Natural killer cell (primary cell): ENCODE measurements at regions not wholly inside any gene's neighbourhood (a gene's known extent, or its start where the extent isn't known, plus 50 kb on each side); places are given as distances from the start of the nearest gene placed in this dataset.

Experiments used
- ATAC-seq, 3 donors: fragments of 150-1000 bp in 2 of 3; fragments of 200-7000 bp in 1 of 3; cut with Tn5 transposase; 1 replicate in 1 of 3; 2 replicates in 2 of 3; pipeline ENCODE4 v1.10.0; 2021; ENCODE audit warnings: mild to moderate bottlenecking in 2 of 3, moderate library complexity in 2 of 3
- DNase-seq, 2 donors: peaks; one replicate each; pipeline versions ENCODE4 v3.0.0 to v3.0.0-alpha.2; 2013 to 2021; ENCODE audit warnings: mixed read lengths in 1 of 2
- H3K27ac ChIP-seq: one replicate; pipeline ENCODE4 v1.5.1; 2013; ENCODE audit warnings: mild to moderate bottlenecking, low read length
- H3K27me3 ChIP-seq: one replicate; pipeline ENCODE4 v1.6.1; 2013; ENCODE audit warnings: low read length; ENCODE audit not compliant: control insufficient read depth, insufficient read depth
- H3K36me3 ChIP-seq: one replicate; pipeline ENCODE4 v1.6.1; 2013; ENCODE audit warnings: low read length; ENCODE audit not compliant: control insufficient read depth, insufficient read depth
- H3K4me1 ChIP-seq: one replicate; pipeline ENCODE4 v1.6.1; 2013; ENCODE audit warnings: low read length; ENCODE audit not compliant: control insufficient read depth, insufficient read depth
- H3K4me3 ChIP-seq: one replicate; pipeline ENCODE4 v1.5.1; 2013; ENCODE audit warnings: low read length
- H3K9me3 ChIP-seq: one replicate; pipeline ENCODE4 v1.6.1; 2013; ENCODE audit warnings: low read length; ENCODE audit not compliant: control insufficient read depth, insufficient read depth
- H3K27ac Mint-ChIP-seq, 2 donors: one replicate each; pipeline ENCODE4 v1.8.0; 2022; ENCODE audit warnings: mild to moderate bottlenecking in 2 of 2, mixed read lengths in 2 of 2, moderate library complexity in 1 of 2
- H3K27me3 Mint-ChIP-seq, 2 donors: one replicate each; pipeline ENCODE4 v1.8.0; 2022; ENCODE audit warnings: low read depth in 2 of 2, mixed read lengths in 2 of 2
- H3K36me3 Mint-ChIP-seq: one replicate; pipeline ENCODE4 v1.8.0; 2022; ENCODE audit warnings: mixed read lengths
- H3K4me1 Mint-ChIP-seq, 2 donors: one replicate each; pipeline ENCODE4 v1.8.0; 2022; ENCODE audit warnings: mixed read lengths in 2 of 2
- H3K4me3 Mint-ChIP-seq: one replicate; pipeline ENCODE4 v1.8.0; 2022; ENCODE audit warnings: mild to moderate bottlenecking, moderate library complexity, mixed read lengths
- H3K9me3 Mint-ChIP-seq, 2 donors: one replicate each; pipeline ENCODE4 v1.8.0; 2022; ENCODE audit warnings: mixed read lengths in 2 of 2
- CTCF ChIP-seq: fragments of 200-600 bp; IDR thresholded peaks from one replicate; pipeline ENCODE4 v1.8.0; 2022; ENCODE audit warnings: antibody characterized with exemption
- WGBS: methylation state at CpG from one replicate; pipeline ENCODE4 v1.1.7; 2013; ENCODE audit warnings: missing lambda C conversion rate; ENCODE audit not compliant: insufficient coverage; 5-methylcytosine and 5-hydroxymethylcytosine counted together
- intact Hi-C: fragments of 100-400 bp; cut with micrococcal nuclease; formaldehyde crosslinking; loops from one replicate; pipeline ENCODE4 v1.14.2; 2022

- ATAC-seq (no peak), DNase-seq (no peak)
- Mint-ChIP-seq H3K36me3 (peaks cover 5% of the 10 kb centered on the region), H3K4me3 (no peak overlapping the region), H3K27ac (no peak overlapping the region), H3K27me3 (no peaks in the 10 kb centered on the region), H3K9me3 (peaks cover 8 to 14% of the 10 kb centered on the region in 2 donors), H3K4me1 (no peaks in the 10 kb centered on the region)
- H3K27me3 ChIP-seq, result no peaks in the 10 kb centered on the region
- H3K27ac ChIP-seq, result no peak overlapping the region
- no peaks in the 10 kb centered on the region for H3K36me3 ChIP-seq
- no peak for TF ChIP-seq CTCF
- no peak overlapping the region for H3K4me3 ChIP-seq
- intact Hi-C loops, result no loop called here
- H3K9me3 ChIP-seq, result no peaks in the 10 kb centered on the region
- no peaks in the 10 kb centered on the region for H3K4me1 ChIP-seq
Observed at GRCh38 chr1:81392526-81393226, 408.1 kb upstream of the ADGRL2 start.

- H3K4me1 Mint-ChIP-seq, result no peaks in the 10 kb centered on the region
- H3K36me3 ChIP-seq, result no peaks in the 10 kb centered on the region
- no peak overlapping the region for H3K27ac ChIP-seq
- TF ChIP-seq CTCF, result no peak
- intact Hi-C loops, result no loop called here
- no peaks in the 10 kb centered on the region for H3K27me3 Mint-ChIP-seq
- WGBS, result 93% methylated on average over 4 of the region's 4 CpGs
- no peaks in the 10 kb centered on the region for H3K27me3 ChIP-seq
- no peak for DNase-seq
- peaks cover 5% of the 10 kb centered on the region for H3K36me3 Mint-ChIP-seq
- H3K4me3 Mint-ChIP-seq, result no peak overlapping the region
- no peak for ATAC-seq
- H3K9me3 Mint-ChIP-seq, result peaks cover 6 to 15% of the 10 kb centered on the region in 2 donors
- H3K4me1 ChIP-seq, result no peaks in the 10 kb centered on the region
- H3K9me3 ChIP-seq, result no peaks in the 10 kb centered on the region
- no peak overlapping the region for H3K4me3 ChIP-seq
- no peak overlapping the region for H3K27ac Mint-ChIP-seq
Observed at GRCh38 chr1:81391125-81391828, 409.5 kb upstream of the ADGRL2 start.

- Histone ChIP-seq H3K27ac (no peak overlapping the region), H3K36me3 (no peaks in the 10 kb centered on the region), H3K4me1 (no peaks in the 10 kb centered on the region), H3K4me3 (no peak overlapping the region), H3K27me3 (no peaks in the 10 kb centered on the region), H3K9me3 (no peaks in the 10 kb centered on the region)
- DNase-seq, result no peak
- H3K4me3 Mint-ChIP-seq, result no peak overlapping the region
- no peak for TF ChIP-seq CTCF
- H3K27me3 Mint-ChIP-seq, result no peaks in the 10 kb centered on the region
- H3K36me3 Mint-ChIP-seq, result peaks cover 5% of the 10 kb centered on the region
- WGBS, result no CpG with 5 or more reads among the region's 4 CpGs
- H3K27ac Mint-ChIP-seq, result no peak overlapping the region
- peaks cover 8 to 15% of the 10 kb centered on the region in 2 donors for H3K9me3 Mint-ChIP-seq
- ATAC-seq, result no peak
- intact Hi-C loops, result no loop called here
- H3K4me1 Mint-ChIP-seq, result no peaks in the 10 kb centered on the region
Observed at GRCh38 chr1:81388435-81388834, 412.3 kb upstream of the ADGRL2 start.

GRCh38 chr1:81387446-81387845 is 413.3 kb upstream of the ADGRL2 start:
- Histone ChIP-seq H3K27me3 (no peaks in the 10 kb centered on the region), H3K36me3 (no peaks in the 10 kb centered on the region), H3K4me3 (no peak overlapping the region), H3K27ac (no peak overlapping the region), H3K9me3 (no peaks in the 10 kb centered on the region), H3K4me1 (no peaks in the 10 kb centered on the region)
- no peaks in the 10 kb centered on the region for H3K4me1 Mint-ChIP-seq
- no peak for ATAC-seq
- H3K9me3 Mint-ChIP-seq, result peaks cover 8 to 20% of the 10 kb centered on the region in 2 donors
- WGBS, result 79% methylated on average over 2 of the region's 4 CpGs
- no peak for TF ChIP-seq CTCF
- intact Hi-C loops, result no loop called here
- H3K27me3 Mint-ChIP-seq, result no peaks in the 10 kb centered on the region
- DNase-seq, result no peak
- H3K36me3 Mint-ChIP-seq, result peaks cover 5% of the 10 kb centered on the region
- no peak overlapping the region for H3K4me3 Mint-ChIP-seq
- H3K27ac Mint-ChIP-seq, result no peak overlapping the region
